Stimulated activated CD4-positive, alpha-beta T cell treated with anti-CD3 and anti-CD28 coated beads, Interleukin-4, amount 100 ng/mL, for 1 hour (primary cell): ENCODE measurements at regions not wholly inside any gene's neighbourhood (a gene's known extent, or its start where the extent isn't known, plus 50 kb on each side); places are given as distances from the start of the nearest gene placed in this dataset.

Experiments used
- DNase-seq: peaks from one replicate; pipeline ENCODE4 v3.0.0-alpha.2; 2020

- no peak for DNase-seq
Observed at GRCh38 chr13:48181482-48182145, 51.4 kb upstream of the ITM2B start.

GRCh38 chr13:48178126-48178525 is 54.9 kb upstream of the ITM2B start:
- no peak for DNase-seq

GRCh38 chr13:48176781-48177180 is 56.2 kb upstream of the ITM2B start:
- DNase-seq: no peak

GRCh38 chr13:48175185-48175584 is 57.8 kb upstream of the ITM2B start:
- DNase-seq: no peak

DNA sequence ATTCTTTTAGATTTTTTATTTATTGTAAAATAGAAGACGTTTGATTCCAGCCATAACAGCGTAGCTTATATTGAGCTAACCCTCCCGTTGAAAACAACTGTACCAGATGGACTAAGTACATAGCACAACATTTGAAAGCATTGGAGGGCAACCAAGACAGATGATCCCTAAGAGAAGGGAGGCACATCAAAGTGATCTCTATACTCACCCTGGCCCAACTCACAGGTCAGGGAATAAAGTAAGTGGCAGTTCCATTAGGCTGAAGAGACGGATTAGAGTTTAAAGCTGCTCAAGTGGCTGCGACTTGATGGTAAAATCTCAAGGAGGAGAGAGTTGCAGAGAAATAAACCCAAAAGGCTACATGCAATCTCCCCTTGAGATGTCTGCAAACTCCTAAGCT is 65.1 kb upstream of the ITM2B start:
- no peak for DNase-seq

GRCh38 chr13:48165727-48166126 is 67.3 kb upstream of the ITM2B start:
- no peak for DNase-seq

DNA sequence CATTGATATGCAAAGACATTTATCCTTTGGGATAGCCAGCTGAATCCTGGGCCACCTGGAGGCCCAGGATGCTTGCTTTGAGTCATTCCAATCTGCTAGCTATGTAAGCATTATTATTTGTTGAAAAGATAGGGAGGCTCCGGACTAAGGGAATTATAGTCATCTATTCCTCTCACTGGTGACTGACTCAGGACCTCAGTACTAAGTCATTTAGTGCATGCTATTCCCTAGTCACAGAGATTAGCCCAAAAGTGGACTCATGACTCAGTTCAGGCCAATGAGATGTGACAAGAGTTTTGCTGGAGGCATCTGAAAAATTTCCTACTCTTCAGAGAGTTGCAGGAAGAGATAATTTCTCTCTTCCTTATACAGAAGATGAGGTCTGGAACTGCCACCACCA is 67.9 kb upstream of the ITM2B start:
- no peak for DNase-seq

DNA sequence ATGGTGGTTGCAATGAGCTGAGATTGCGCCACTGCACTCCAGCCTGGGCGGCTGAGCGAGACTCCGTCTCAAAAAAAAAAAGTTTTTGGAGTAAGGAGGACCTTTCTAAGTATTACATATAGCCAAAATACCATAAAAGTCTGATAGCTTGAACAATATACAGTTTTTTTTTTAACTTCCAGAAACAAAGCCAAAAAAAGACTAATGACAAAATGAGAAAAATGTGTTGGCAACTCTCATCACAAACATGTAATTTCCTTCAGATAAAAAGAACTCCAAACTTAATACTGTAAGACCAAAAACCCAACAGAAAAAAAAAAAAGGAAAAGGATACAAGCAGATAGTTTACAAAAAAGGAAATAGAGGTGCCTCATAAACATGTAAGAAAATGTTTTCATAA is 68.2 kb upstream of the MED4 start:
- no peak for DNase-seq

GRCh38 chr13:48162217-48162616 is 67.3 kb upstream of the MED4 start:
- no peak for DNase-seq

GRCh38 chr13:48161530-48162179 is 66.8 kb upstream of the MED4 start:
- no peak for DNase-seq

DNA sequence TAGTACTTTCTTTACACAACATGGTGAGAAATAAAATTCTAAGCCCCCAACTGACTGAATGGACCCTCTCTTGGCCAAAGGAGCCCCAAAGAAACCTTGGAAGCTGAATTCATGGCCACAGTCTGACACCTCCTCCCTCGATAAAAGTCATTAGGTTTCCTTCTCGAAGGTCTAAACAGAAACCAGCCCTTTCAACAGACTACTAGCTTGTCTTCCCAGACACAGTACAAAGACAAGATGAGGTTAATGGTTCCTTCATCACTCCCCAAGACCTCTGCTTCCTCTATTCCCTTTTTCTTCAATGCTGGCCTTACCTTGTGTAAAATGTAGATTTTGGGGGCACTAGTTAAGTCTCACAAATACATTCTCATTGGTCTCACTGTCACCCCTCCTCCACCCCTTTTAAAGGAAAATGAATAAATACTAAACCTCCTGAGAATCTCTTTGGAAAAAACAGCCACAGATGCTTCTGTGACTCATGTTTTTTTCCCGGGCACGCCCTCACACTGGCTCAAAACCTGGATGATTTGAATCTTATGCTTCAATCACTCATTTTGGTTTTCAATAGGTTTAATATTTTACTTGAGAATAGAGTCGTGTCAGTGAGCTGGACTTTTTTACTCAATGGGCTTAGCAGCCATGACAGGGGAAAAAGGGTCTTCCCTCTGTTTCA is 65.8 kb upstream of the MED4 start:
- no peak for DNase-seq

DNA sequence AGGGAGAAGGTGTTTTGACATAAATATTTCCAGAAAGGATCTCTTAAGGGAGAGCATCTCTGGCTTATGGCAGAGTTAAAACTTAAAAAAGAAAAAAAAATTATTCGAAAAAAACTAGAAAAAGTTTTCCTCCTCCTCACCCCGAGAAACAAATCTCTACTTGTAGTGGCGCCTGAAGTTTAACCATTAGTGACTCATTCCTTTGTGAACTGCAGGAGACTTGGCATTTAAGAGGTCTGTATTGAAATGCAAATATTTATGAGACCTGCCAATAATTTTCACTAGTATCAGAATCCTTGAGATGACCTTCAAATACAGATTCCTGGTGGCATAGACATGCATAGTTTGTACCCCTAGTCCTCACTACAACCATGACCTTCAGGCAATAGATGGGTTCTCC is 64.9 kb upstream of the MED4 start:
- no peak for DNase-seq

GRCh38 chr13:48159401-48159800 is 64.5 kb upstream of the MED4 start:
- no peak for DNase-seq

DNA sequence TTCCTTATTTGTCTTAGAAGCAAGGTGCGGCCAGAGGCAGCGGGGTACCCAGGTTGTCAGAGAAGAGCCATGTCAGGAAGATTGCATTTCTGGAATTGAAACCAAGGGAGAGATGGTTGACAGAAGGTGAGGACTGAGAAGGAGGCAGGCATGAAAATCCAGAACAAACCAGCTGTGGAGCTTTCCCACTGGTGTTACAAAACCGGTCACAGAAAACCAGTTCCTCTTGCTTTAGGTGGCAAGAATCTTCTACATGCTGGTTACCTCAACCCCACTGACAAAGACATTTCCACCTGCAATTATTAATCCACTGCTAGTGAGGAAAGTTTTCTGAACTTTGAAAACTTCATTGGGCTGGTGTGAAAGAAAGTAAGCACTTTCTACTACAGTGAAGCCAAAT is 64.0 kb upstream of the MED4 start:
- no peak for DNase-seq

- no peak for DNase-seq
Observed at GRCh38 chr13:48158290-48158689, 63.4 kb upstream of the MED4 start.

- DNase-seq: peak; percentile 66
Observed at GRCh38 chr13:48156466-48156865, 61.6 kb upstream of the MED4 start.

DNA sequence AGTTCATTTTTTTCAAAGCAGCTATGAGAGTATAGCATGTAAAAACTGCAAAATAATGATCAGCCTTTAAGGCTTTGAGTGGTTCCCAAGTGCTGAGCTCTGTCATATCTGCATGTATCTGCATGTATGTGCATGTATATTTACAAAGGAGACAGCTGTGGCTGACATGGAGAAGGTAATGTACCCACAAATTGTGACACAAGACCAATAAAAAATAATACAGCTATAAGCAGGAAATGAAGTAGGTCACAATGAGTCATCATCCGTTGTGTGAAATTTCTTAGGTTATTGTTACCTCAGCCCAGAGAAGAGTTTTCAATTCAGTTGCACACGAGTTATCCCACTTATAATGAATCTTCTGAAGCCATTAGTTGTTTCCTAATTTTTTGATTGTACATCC is 60.9 kb upstream of the MED4 start:
- no peak for DNase-seq

DNA sequence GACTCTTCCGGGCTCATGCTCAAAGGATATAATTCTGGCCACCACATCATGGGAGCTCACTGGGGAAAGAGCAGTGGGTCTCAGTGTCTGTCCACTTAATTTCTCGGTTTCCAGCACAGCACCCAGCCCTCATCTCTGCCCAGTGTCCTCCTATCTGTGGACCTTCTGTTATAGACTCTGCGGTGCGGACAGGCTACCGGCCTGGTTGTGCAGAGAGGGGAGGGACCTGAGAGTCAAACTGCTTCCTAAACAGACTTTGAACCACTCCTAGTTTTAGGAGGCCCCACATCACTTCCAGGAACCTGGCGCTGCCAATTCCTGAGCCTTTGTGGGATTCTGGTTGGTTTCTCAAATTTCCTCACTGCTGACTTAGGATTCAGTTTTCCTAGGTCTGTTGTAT is 59.8 kb upstream of the MED4 start:
- no peak for DNase-seq

DNA sequence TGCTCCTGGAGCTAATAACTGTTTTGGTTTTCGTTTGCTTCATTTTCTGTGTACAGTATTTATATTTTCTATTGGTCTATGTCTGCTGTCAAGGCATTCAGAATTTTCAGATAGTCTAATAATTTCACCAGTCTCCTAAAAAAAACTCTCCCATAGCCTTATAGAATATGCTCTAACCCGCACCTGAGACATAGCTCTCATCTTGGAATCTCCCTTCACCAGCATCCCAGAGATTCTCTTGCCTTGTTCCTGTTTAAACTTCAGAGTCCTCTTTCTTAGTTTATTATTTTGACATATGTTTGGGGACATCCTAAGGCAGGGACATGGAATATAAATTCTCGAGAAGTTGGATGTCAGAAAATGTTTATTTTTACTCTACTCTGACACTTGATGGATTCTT is 58.3 kb upstream of the MED4 start:
- no peak for DNase-seq

DNA sequence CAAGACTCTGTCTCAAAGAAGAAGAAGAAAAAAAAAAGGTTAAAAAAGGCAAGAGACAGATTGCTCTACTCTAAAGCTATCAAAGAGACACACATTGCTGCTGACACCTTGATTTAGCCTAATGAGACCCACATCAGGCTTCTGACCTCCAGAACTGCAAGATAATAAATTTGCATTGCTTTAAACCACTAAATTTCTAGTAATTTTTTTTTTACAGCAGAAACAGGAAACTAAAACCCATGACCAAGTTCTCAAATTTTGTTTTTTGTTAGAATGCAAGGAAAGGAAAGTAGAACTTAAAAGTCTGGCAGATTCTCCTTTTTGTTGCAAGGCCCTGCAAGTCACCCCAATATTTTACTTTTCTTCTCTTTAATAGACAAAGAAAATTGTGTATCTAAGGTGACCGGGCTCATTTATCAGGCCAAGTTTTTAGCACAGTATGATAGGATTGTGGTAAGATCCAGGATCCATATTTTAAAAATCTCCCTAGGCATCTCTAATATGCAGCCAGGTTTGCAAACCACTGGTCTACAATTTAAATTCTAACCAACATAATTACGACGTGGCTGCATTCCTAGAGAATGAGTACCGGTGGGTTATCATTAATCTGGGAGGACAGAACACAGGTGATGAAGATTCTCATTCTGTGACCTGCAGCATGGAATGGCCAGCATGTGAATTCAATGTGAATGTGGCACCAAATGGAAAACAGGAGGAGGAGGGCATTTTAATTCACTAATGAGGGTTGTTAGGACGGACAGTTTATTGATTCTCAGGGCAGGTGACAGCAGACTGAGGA is 56.7 kb upstream of the MED4 start:
- no peak for DNase-seq

DNA sequence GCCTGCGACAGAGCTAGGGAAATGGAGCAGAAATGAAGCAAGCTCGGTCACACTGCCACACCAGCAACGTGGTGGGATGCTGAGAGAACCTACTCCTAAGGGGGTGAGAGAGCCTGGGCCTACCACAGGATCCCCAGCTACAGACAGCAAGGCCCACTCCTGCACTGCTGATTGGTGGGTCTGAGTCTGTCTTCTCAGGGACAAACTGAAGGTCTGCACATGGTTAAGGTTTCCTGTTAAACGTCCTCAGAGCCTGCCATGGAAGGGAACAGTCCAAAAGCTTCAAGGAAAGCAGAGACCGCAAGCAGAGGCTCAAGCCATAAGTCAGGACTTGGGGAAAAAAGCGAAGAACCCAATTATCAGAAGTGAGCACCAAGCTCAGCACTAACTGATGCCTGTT is 53.5 kb upstream of the MED4 start:
- no peak for DNase-seq

DNA sequence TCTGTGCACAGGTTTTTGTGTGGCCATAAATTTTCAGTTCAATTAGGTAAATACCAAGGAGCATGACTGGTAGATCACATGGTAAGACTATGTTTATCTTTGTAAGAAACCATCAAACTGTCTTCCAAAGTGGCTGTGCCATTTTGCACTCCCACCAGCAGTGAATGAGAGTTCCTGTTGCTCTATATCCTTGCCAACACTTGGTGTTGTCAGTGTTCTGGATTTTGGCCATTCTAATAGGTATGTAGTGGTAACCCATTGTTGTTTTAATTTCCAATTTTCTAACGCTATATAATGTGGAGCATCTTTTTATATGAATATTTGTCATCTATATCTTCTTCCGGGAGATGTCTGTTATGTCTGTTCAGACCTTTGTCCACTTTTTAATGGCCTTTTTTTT is 51.7 kb upstream of the MED4 start:
- no peak for DNase-seq

DNA sequence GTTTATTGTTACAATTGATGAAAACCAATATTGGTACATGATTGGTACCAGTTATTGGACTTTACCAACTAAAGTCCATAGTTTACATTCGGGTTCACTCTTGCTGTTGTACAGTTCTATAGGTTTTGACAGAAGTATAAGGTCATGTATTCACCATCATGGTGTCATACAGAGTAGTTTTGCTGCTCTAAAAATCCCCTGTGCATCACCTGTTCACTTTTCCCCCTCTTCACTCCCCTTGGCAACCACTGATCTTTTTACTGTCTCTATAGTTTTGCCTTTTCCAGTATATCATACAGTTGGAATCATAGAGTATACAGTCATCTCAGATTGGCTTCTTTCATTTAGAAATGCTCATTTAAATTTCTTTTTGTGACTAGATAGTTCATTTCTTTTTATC is 51.2 kb upstream of the MED4 start:
- DNase-seq: no peak
